Loucy (cell line): ENCODE measurements at regions not wholly inside any gene's neighbourhood (a gene's known extent, or its start where the extent isn't known, plus 50 kb on each side); places are given as distances from the start of the nearest gene placed in this dataset.

Experiments
- H2AFZ ChIP-seq: fragments of 200-600 bp; sonication (generic); 2 replicates; pipeline ENCODE4 v1.6.0; 2016; ENCODE audit warnings: antibody characterized with exemption, mild to moderate bottlenecking, low read length, moderate library complexity
- H3F3A ChIP-seq: fragments of 200-600 bp; 2 replicates; pipeline ENCODE4 v1.6.0; 2016; ENCODE audit warnings: antibody characterized with exemption, low read depth, mild to moderate bottlenecking
- H3K27me3 ChIP-seq: fragments of 200-600 bp; sonication (generic); 2 replicates; pipeline ENCODE4 v1.6.1; 2014; ENCODE audit warnings: low read length, mild to moderate bottlenecking; ENCODE audit not compliant: insufficient read depth, poor library complexity, severe bottlenecking
- H3K36me3 ChIP-seq: fragments of 200-600 bp; sonication (generic); 2 replicates; pipeline ENCODE4 v1.6.1; 2016; ENCODE audit warnings: low read length; ENCODE audit not compliant: insufficient read depth
- H3K4me1 ChIP-seq: fragments of 200-600 bp; sonication (generic); 2 replicates; pipeline ENCODE4 v1.5.1; 2014; ENCODE audit warnings: low read length, mild to moderate bottlenecking; ENCODE audit not compliant: insufficient read depth, poor library complexity, severe bottlenecking
- H3K4me2 ChIP-seq: fragments of 200-600 bp; sonication (generic); 2 replicates; pipeline ENCODE4 v1.6.0; 2014; ENCODE audit warnings: antibody characterized with exemption, low read length, low read depth, mild to moderate bottlenecking; ENCODE audit not compliant: poor library complexity, severe bottlenecking
- H3K4me3 ChIP-seq: fragments of 200-600 bp; sonication (generic); 2 replicates; pipeline ENCODE4 v1.5.1; 2014; ENCODE audit warnings: low read length, mild to moderate bottlenecking, mixed read lengths; ENCODE audit not compliant: poor library complexity, severe bottlenecking
- H3K79me2 ChIP-seq: fragments of 200-600 bp; sonication (generic); 2 replicates; pipeline ENCODE4 v1.6.1; 2014; ENCODE audit warnings: low read length; ENCODE audit not compliant: insufficient read depth
- H3K9ac ChIP-seq: fragments of 200-600 bp; sonication (generic); 2 replicates; pipeline ENCODE4 v1.6.0; 2014; ENCODE audit warnings: mild to moderate bottlenecking, low read depth, low read length, moderate library complexity; ENCODE audit not compliant: poor library complexity, severe bottlenecking
- H3K9me2 ChIP-seq: fragments of 200-600 bp; sonication (generic); replicated peaks from 2 replicates; pipeline ENCODE4 v1.6.1; 2016; ENCODE audit warnings: low read depth, low read length, mixed read lengths
- H3K9me3 ChIP-seq: fragments of 200-600 bp; sonication (generic); 2 replicates; pipeline ENCODE4 v1.6.1; 2014; ENCODE audit warnings: mild to moderate bottlenecking, antibody characterized with exemption, low read length, low read depth; ENCODE audit not compliant: insufficient read depth
- H4K20me1 ChIP-seq: fragments of 200-600 bp; sonication (generic); 2 replicates; pipeline ENCODE4 v1.6.0; 2014; ENCODE audit warnings: antibody characterized with exemption, low read length, mild to moderate bottlenecking; ENCODE audit not compliant: insufficient read depth, poor library complexity, severe bottlenecking
- CTCF ChIP-seq: fragments of 200-600 bp; sonication (generic); conservative IDR thresholded peaks from 2 replicates; pipeline ENCODE4 v1.5.1; 2014; ENCODE audit warnings: mild to moderate bottlenecking, antibody characterized with exemption, low read length
- EZH2phosphoT487 ChIP-seq: fragments of 200-600 bp; IDR thresholded peaks from 2 replicates; pipeline ENCODE4 v1.6.1; 2018; ENCODE audit warnings: antibody characterized with exemption, mild to moderate bottlenecking, moderate library complexity, borderline replicate concordance

- H3F3A ChIP-seq = no peaks in the 10 kb centered on the region
- H3K27me3 ChIP-seq = no peaks in the 10 kb centered on the region
- no peaks in the 10 kb centered on the region for H3K79me2 ChIP-seq
- H3K9ac ChIP-seq = no peak overlapping the region
- H3K9me2 ChIP-seq = no peaks in the 10 kb centered on the region
- H3K9me3 ChIP-seq = peaks cover 2% of the 10 kb centered on the region; the same call in 1 of the 2 replicates
- TF ChIP-seq EZH2phosphoT487 (no peak), CTCF (no peak)
- no peaks in the 10 kb centered on the region for H3K36me3 ChIP-seq
- no peak overlapping the region for H2AFZ ChIP-seq
- H3K4me1 ChIP-seq = no peaks in the 10 kb centered on the region
- no peak overlapping the region for H3K4me3 ChIP-seq
- no peak overlapping the region for H3K4me2 ChIP-seq
- H4K20me1 ChIP-seq = no peaks in the 10 kb centered on the region
Measured at GRCh38 chr16:73998707-73999106, 297.9 kb upstream of the PSMD7 start.

- H3F3A ChIP-seq = no peaks in the 10 kb centered on the region
- no peaks in the 10 kb centered on the region for H3K9me2 ChIP-seq
- H4K20me1 ChIP-seq = no peaks in the 10 kb centered on the region
- no peaks in the 10 kb centered on the region for H3K4me1 ChIP-seq
- H3K36me3 ChIP-seq = no peaks in the 10 kb centered on the region
- no peak overlapping the region for H2AFZ ChIP-seq
- no peaks in the 10 kb centered on the region for H3K27me3 ChIP-seq
- TF ChIP-seq CTCF = no peak
- no peak for TF ChIP-seq EZH2phosphoT487
- no peak overlapping the region for H3K4me3 ChIP-seq
- no peak overlapping the region for H3K9ac ChIP-seq
- H3K79me2 ChIP-seq = no peaks in the 10 kb centered on the region
- no peaks in the 10 kb centered on the region for H3K9me3 ChIP-seq
- H3K4me2 ChIP-seq = no peak overlapping the region
Measured at GRCh38 chr16:73997971-73998370, 298.6 kb upstream of the PSMD7 start.

- Histone ChIP-seq H3K79me2 (no peaks in the 10 kb centered on the region), H3K36me3 (no peaks in the 10 kb centered on the region), H3K4me1 (no peaks in the 10 kb centered on the region), H3K9me2 (no peaks in the 10 kb centered on the region), H3K9ac (no peak overlapping the region), H3K4me3 (no peak overlapping the region), H3K4me2 (no peak overlapping the region), H2AFZ (no peak overlapping the region), H3K27me3 (no peaks in the 10 kb centered on the region), H3K9me3 (no peaks in the 10 kb centered on the region), H4K20me1 (no peaks in the 10 kb centered on the region), H3F3A (no peaks in the 10 kb centered on the region)
- TF ChIP-seq EZH2phosphoT487 (no peak), CTCF (no peak)
Measured at GRCh38 chr16:73997340-73997711, 299.3 kb upstream of the PSMD7 start.
